ENCODE measurements at regions not wholly inside any gene's neighbourhood (a gene's known extent, or its start where the extent isn't known, plus 50 kb on each side); places are given as distances from the start of the nearest gene placed in this dataset.

DNA sequence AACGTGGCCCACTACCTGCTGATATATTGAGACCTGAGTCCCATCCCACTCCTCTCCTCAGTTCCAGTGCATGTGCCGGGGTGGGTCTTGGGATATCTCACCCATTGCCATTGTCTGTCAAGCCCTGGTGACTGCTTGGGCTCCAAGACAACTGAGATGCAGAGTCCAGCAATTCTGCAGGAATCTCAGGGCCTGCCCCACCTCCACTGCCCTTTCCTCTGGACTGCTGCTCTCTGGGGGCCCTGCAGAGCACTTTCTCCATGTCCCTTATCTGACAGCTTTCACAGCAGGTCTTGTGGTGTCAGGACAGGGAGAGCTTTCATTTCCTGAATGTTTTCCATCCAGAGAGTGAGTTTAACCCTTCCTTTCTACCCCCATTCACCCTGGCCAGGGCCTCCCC lies 152.9 kb downstream of the ARL4C start:
- no peak overlapping the region for H3K9ac ChIP-seq (ENCODE audit: low read length)
- no peaks in the 10 kb centered on the region for H3K9me2 ChIP-seq (ENCODE audit: low read depth, low read length)
- no peak overlapping the region for H3K4me2 ChIP-seq (ENCODE audit: low read length)
- H3K27ac ChIP-seq (ENCODE audit: low read depth, low read length, poor library complexity, severe bottlenecking): no peak overlapping the region
- H3F3A ChIP-seq (ENCODE audit: insufficient read depth, low read length): no peaks in the 10 kb centered on the region
- no peaks in the 10 kb centered on the region for H3K79me2 ChIP-seq (ENCODE audit: insufficient read depth, low read length)
- no peaks in the 10 kb centered on the region for H3K9me3 ChIP-seq (ENCODE audit: low read length)
- H2AFZ ChIP-seq (ENCODE audit: low read length): no peak overlapping the region
- TF ChIP-seq EZH2 (IDR thresholded peaks at IDR 0.05; ENCODE audit: borderline replicate concordance, low read length) (no peak), CTCF (IDR thresholded peaks at IDR 0.05; ENCODE audit: low read length) (no peak)
- no peaks in the 10 kb centered on the region for H4K20me1 ChIP-seq (ENCODE audit: insufficient read depth, low read length)
- no peaks in the 10 kb centered on the region for H3K4me1 ChIP-seq (ENCODE audit: insufficient read depth, low read length, severe bottlenecking)
- H3K36me3 ChIP-seq (ENCODE audit: insufficient read depth, low read length): no peaks in the 10 kb centered on the region
- no peak overlapping the region for H3K4me3 ChIP-seq (ENCODE audit: low read depth, low read length, poor library complexity, severe bottlenecking)
- no peaks in the 10 kb centered on the region for H3K27me3 ChIP-seq (ENCODE audit: insufficient read depth, low read length)

- no peaks in the 10 kb centered on the region for H3K36me3 ChIP-seq (ENCODE audit: insufficient read depth, low read length)
- no peak overlapping the region for H3K4me2 ChIP-seq (ENCODE audit: low read length)
- TF ChIP-seq EZH2 (IDR thresholded peaks at IDR 0.05; ENCODE audit: borderline replicate concordance, low read length): no peak
- TF ChIP-seq CTCF (IDR thresholded peaks at IDR 0.05; ENCODE audit: low read length): no peak
- no peaks in the 10 kb centered on the region for H3K4me1 ChIP-seq (ENCODE audit: insufficient read depth, low read length, severe bottlenecking)
- no peaks in the 10 kb centered on the region for H3F3A ChIP-seq (ENCODE audit: insufficient read depth, low read length)
- H3K27me3 ChIP-seq (ENCODE audit: insufficient read depth, low read length): no peaks in the 10 kb centered on the region
- H3K9ac ChIP-seq (ENCODE audit: low read length): no peak overlapping the region
- no peaks in the 10 kb centered on the region for H3K9me2 ChIP-seq (ENCODE audit: low read depth, low read length)
- H3K9me3 ChIP-seq (ENCODE audit: low read length): no peaks in the 10 kb centered on the region
- H4K20me1 ChIP-seq (ENCODE audit: insufficient read depth, low read length): no peaks in the 10 kb centered on the region
- H3K27ac ChIP-seq (ENCODE audit: low read depth, low read length, poor library complexity, severe bottlenecking): no peak overlapping the region
- H3K79me2 ChIP-seq (ENCODE audit: insufficient read depth, low read length): no peaks in the 10 kb centered on the region
- H2AFZ ChIP-seq (ENCODE audit: low read length): no peak overlapping the region
- H3K4me3 ChIP-seq (ENCODE audit: low read depth, low read length, poor library complexity, severe bottlenecking): no peak overlapping the region
Observed at GRCh38 chr2:234343372-234343771, 153.5 kb downstream of the ARL4C start.

DNA sequence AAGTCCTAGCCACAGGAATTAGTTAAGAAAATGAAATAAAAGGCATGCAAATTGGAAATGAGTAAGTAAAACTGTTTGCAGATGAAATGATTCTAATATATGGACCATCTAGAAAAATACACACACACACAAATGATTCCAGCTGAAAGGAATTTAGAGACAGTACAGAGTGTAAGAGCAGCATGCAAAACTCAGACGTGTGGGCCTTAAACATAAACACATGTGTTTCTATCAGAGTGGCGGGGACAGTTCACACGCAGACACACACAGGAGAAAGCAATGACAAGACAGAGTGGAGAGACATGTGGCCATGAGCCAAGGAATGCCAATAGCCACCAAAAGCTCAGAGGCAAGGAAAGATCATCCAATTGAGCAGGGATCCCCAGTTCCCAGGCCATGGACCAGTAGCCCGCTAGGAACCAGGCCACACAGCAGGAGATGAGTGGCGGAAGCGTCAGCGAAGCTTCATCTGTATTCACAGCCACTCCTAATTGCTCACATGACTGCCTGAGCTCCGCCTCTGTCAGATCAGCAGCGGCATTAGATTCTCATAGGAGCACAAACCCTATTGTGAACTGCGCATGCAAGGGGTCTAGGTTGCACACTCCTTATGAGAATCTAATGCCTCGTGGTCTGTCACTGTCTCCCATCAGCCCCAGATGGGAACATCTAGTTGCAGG lies 155.4 kb downstream of the ARL4C start:
- no peak for TF ChIP-seq CTCF (IDR thresholded peaks at IDR 0.05; ENCODE audit: low read length)
- no peak for TF ChIP-seq EZH2 (IDR thresholded peaks at IDR 0.05; ENCODE audit: borderline replicate concordance, low read length)
- Histone ChIP-seq H3K4me2 (ENCODE audit: low read length) (no peak overlapping the region), H3K27ac (ENCODE audit: low read depth, low read length, poor library complexity, severe bottlenecking) (no peak overlapping the region), H2AFZ (ENCODE audit: low read length) (no peak overlapping the region), H3K4me1 (ENCODE audit: insufficient read depth, low read length, severe bottlenecking) (no peaks in the 10 kb centered on the region), H3K36me3 (ENCODE audit: insufficient read depth, low read length) (no peaks in the 10 kb centered on the region), H3K9me3 (ENCODE audit: low read length) (no peaks in the 10 kb centered on the region), H3K79me2 (ENCODE audit: insufficient read depth, low read length) (no peaks in the 10 kb centered on the region), H3K4me3 (ENCODE audit: low read depth, low read length, poor library complexity, severe bottlenecking) (no peak overlapping the region), H3K9ac (ENCODE audit: low read length) (no peak overlapping the region), H3K27me3 (ENCODE audit: insufficient read depth, low read length) (no peaks in the 10 kb centered on the region), H4K20me1 (ENCODE audit: insufficient read depth, low read length) (no peaks in the 10 kb centered on the region), H3F3A (ENCODE audit: insufficient read depth, low read length) (no peaks in the 10 kb centered on the region), H3K9me2 (ENCODE audit: low read depth, low read length) (no peaks in the 10 kb centered on the region)
